ENCODE measurements at regions not wholly inside any gene's neighbourhood (a gene's known extent, or its start where the extent isn't known, plus 50 kb on each side); places are given as distances from the start of the nearest gene placed in this dataset.

GRCh38 chr13:30074955-30075614 lies 224.7 kb upstream of the UBL3 start:
- TF ChIP-seq CTCF (IDR thresholded peaks at IDR 0.05) = no peak
- TF ChIP-seq POLR2A (IDR thresholded peaks at IDR 0.05) = no peak
